HCT116 (cell line): ENCODE measurements at regions not wholly inside any gene's neighbourhood (a gene's known extent, or its start where the extent isn't known, plus 50 kb on each side); places are given as distances from the start of the nearest gene placed in this dataset.

Source experiments
- ATAC-seq: fragments of 200-7000 bp; cut with Tn5 transposase; 2 replicates; pipeline ENCODE4 v1.9.1; 2020; ENCODE audit warnings: mild to moderate bottlenecking, moderate library complexity
- BruUV-seq: library from RNA; stranded (reverse); fragments of 400-500 nt; replicated peaks from 2 replicates; lab custom pipeline; 2021; lab: Mats Ljungman, UMichigan
- CTCF ChIA-PET: fragments of 300-600 bp; sonication (Branson Sonifier 250); formaldehyde crosslinking; loops from one replicate; lab custom pipeline; 2021; ENCODE audit warnings: antibody characterized with exemption; lab: Charles Lee
- POLR2A ChIA-PET: fragments of 300-600, 350-600 bp; sonication (Branson Sonifier 250); formaldehyde crosslinking; loops from one replicate; lab custom pipeline; 2021; ENCODE audit warnings: antibody characterized with exemption; lab: Charles Lee
- RAD21 ChIA-PET, 2 experiments: fragments of 300-600 bp; sonication (Branson Sonifier 250); formaldehyde crosslinking; loops; one replicate each; lab custom pipeline; 2023; ENCODE audit warnings: low total read pairs in 2 of 2; ENCODE audit not compliant: uncharacterized antibody in 2 of 2, unreplicated experiment in 2 of 2, low non-redundant PET in 1 of 2; lab: Charles Lee
- DNase-seq: peaks from one replicate; pipeline ENCODE4 v3.0.0-alpha.2; 2010; ENCODE audit warnings: low read depth, low spot score
- H2AFZ ChIP-seq: fragments of 200-600 bp; shearing (Covaris generic), sonication (generic); 2 replicates; pipeline ENCODE4 v1.6.1; 2017; ENCODE audit warnings: low read depth, mixed run types, mixed read lengths, antibody characterized with exemption, low read length; ENCODE audit not compliant: poor library complexity, severe bottlenecking
- H3K27ac ChIP-seq: 2 replicates; pipeline ENCODE4 v1.5.1; 2012; ENCODE audit warnings: low read depth, low read length
- H3K27me3 ChIP-seq: fragments of 200-600 bp; sonication (generic); 2 replicates; pipeline ENCODE4 v1.6.1; 2016; ENCODE audit warnings: mixed run types, low read length, mixed read lengths; ENCODE audit not compliant: insufficient read depth
- H3K36me3 ChIP-seq, 2 experiments: fragments of 200-500 bp in 1 of 2; fragments of 200-600 bp in 1 of 2; sonication (Bioruptor generic) in 1 of 2; sonication (generic) in 1 of 2; 2 replicates each; pipeline versions ENCODE4 v1.5.1 to v1.6.1; 2014 to 2016; ENCODE audit warnings: low read length in 2 of 2, inconsistent platforms in 1 of 2, mixed read lengths in 1 of 2, mixed run types in 1 of 2; ENCODE audit not compliant: insufficient read depth in 2 of 2, control insufficient read depth in 1 of 2
- H3K4me1 ChIP-seq, 2 experiments: fragments of 200-600 bp in 1 of 2; sonication (generic) in 1 of 2; 2 replicates each; pipeline versions ENCODE4 v1.5.1 to v1.6.1; 2012 to 2017; ENCODE audit warnings: low read length in 2 of 2, inconsistent platforms in 1 of 2, mild to moderate bottlenecking in 1 of 2, mixed read lengths in 1 of 2, mixed run types in 1 of 2, moderate library complexity in 1 of 2; ENCODE audit not compliant: insufficient read depth in 2 of 2, control insufficient read depth in 1 of 2
- H3K4me2 ChIP-seq: fragments of 200-600 bp; sonication (generic); 2 replicates; pipeline ENCODE4 v1.6.1; 2017; ENCODE audit warnings: mixed run types, low read length, mixed read lengths
- H3K4me3 ChIP-seq, 2 experiments: fragments of 200-600 bp in 1 of 2; sonication (generic) in 1 of 2; replicated peaks in 1 of 2; 2 replicates each; pipeline ENCODE4 v1.5.1; 2011 to 2016; ENCODE audit warnings: low read length in 2 of 2, control low read depth in 1 of 2, low read depth in 1 of 2, mild to moderate bottlenecking in 1 of 2, mixed read lengths in 1 of 2, mixed run types in 1 of 2
- H3K79me2 ChIP-seq: fragments of 200-600 bp; sonication (generic); 2 replicates; pipeline ENCODE4 v1.6.1; 2017; ENCODE audit warnings: mild to moderate bottlenecking, mixed run types, low read length, moderate library complexity, mixed read lengths; ENCODE audit not compliant: insufficient read depth
- H3K9ac ChIP-seq: fragments of 200-600 bp; sonication (generic); 2 replicates; pipeline ENCODE4 v1.6.1; 2016; ENCODE audit warnings: low read length, mixed read lengths
- H3K9me2 ChIP-seq: fragments of 200-600 bp; sonication (generic), shearing (Covaris generic); 2 replicates; pipeline ENCODE4 v1.6.1; 2017; ENCODE audit warnings: mixed run types, mild to moderate bottlenecking, moderate library complexity; ENCODE audit not compliant: insufficient read depth
- H3K9me3 ChIP-seq, 2 experiments: fragments of 200-500 bp in 1 of 2; fragments of 200-600 bp in 1 of 2; sonication (Bioruptor generic) in 1 of 2; sonication (generic) in 1 of 2; 2 replicates each; pipeline ENCODE4 v1.6.1; 2014 to 2017; ENCODE audit warnings: low read length in 2 of 2, mixed read lengths in 2 of 2, inconsistent platforms in 1 of 2, low read depth in 1 of 2, mild to moderate bottlenecking in 1 of 2, mixed run types in 1 of 2, moderate library complexity in 1 of 2; ENCODE audit not compliant: control insufficient read depth in 1 of 2, insufficient read depth in 1 of 2
- H4K20me1 ChIP-seq: fragments of 200-600 bp; sonication (generic), shearing (Covaris generic); 2 replicates; pipeline ENCODE4 v1.6.1; 2017; ENCODE audit warnings: mixed run types, mild to moderate bottlenecking, moderate library complexity; ENCODE audit not compliant: insufficient read depth
- CEBPB ChIP-seq: IDR thresholded peaks from 2 replicates; pipeline ENCODE4 v1.6.1; 2012; ENCODE audit warnings: low read depth
- EGR1 ChIP-seq: IDR thresholded peaks from 2 replicates; pipeline ENCODE4 v1.6.1; 2012; ENCODE audit warnings: low read depth
- ELF1 ChIP-seq: IDR thresholded peaks from 2 replicates; pipeline ENCODE4 v1.6.1; 2012; ENCODE audit warnings: low read depth, borderline replicate concordance
- EZH2 ChIP-seq: fragments of 200-600 bp; sonication (generic); IDR thresholded peaks from 2 replicates; pipeline ENCODE4 v1.6.1; 2017; ENCODE audit warnings: antibody characterized with exemption, mixed run types
- EZH2phosphoT487 ChIP-seq: fragments of 200-600 bp; IDR thresholded peaks from 2 replicates; pipeline ENCODE4 v1.6.1; 2018; ENCODE audit warnings: antibody characterized with exemption, borderline replicate concordance
- JUND ChIP-seq: IDR thresholded peaks from 2 replicates; pipeline ENCODE4 v1.6.1; 2012
- POLR2A ChIP-seq: IDR thresholded peaks from 2 replicates; pipeline ENCODE4 v1.7.0; 2011; ENCODE audit warnings: borderline replicate concordance; ENCODE audit not compliant: insufficient read depth, insufficient read length; ENCODE audit errors: extremely low read depth
- RAD21 ChIP-seq: IDR thresholded peaks from 2 replicates; pipeline ENCODE4 v1.6.1; 2012; ENCODE audit warnings: low read depth, mild to moderate bottlenecking
- SIN3A ChIP-seq: IDR thresholded peaks from 2 replicates; pipeline ENCODE4 v1.6.1; 2012; ENCODE audit warnings: low read depth
- SP1 ChIP-seq: IDR thresholded peaks from 2 replicates; pipeline ENCODE4 v1.6.1; 2012; ENCODE audit warnings: low read depth
- SRF ChIP-seq: IDR thresholded peaks from 2 replicates; pipeline ENCODE4 v1.6.1; 2012; ENCODE audit warnings: low read depth
- TCF7L2 ChIP-seq: IDR thresholded peaks from 2 replicates; pipeline ENCODE4 v1.7.0; 2011; ENCODE audit warnings: borderline replicate concordance, inconsistent platforms; ENCODE audit not compliant: insufficient read depth, insufficient read length; ENCODE audit errors: extremely low read depth
- YY1 ChIP-seq: IDR thresholded peaks from 2 replicates; pipeline ENCODE4 v1.6.1; 2011; ENCODE audit warnings: low read length, low read depth, moderate library complexity, mild to moderate bottlenecking; ENCODE audit not compliant: insufficient replicate concordance; ENCODE audit errors: extremely low read depth
- ZFX ChIP-seq: fragments of 450-650 bp; IDR thresholded peaks from 2 replicates; pipeline ENCODE4 v1.6.1; 2017
- ZNF274 ChIP-seq: fragments of 200-500 bp; sonication (Bioruptor generic); IDR thresholded peaks from 2 replicates; pipeline ENCODE4 v1.6.1; 2014; ENCODE audit warnings: mild to moderate bottlenecking, low read depth, low read length, inconsistent platforms
- intact Hi-C: fragments of 100-400 bp; cut with micrococcal nuclease; formaldehyde crosslinking; loops from 2 replicates; pipeline ENCODE4 v1.10.0; 2022
- TF ChIP-seq, protein P1 (sequence below): IDR thresholded peaks from 2 replicates; pipeline ENCODE4 v1.6.1; 2012; ENCODE audit warnings: low read depth
- TF ChIP-seq, protein P2 (sequence below): IDR thresholded peaks from 2 replicates; pipeline ENCODE4 v1.6.1; 2012
- TF ChIP-seq, protein P3 (sequence below): IDR thresholded peaks from 2 replicates; pipeline ENCODE4 v1.6.1; 2012
- TF ChIP-seq, protein P4 (sequence below), 3 experiments: fragments of 200-600 bp in 1 of 3; sonication (generic) in 1 of 3; IDR thresholded peaks in 2 of 3; conservative IDR thresholded peaks in 1 of 3; 2 replicates each; pipeline ENCODE4 v1.5.1; 2012 to 2017; ENCODE audit warnings: low read depth in 2 of 3, low read length in 2 of 3, antibody characterized with exemption in 1 of 3, borderline replicate concordance in 1 of 3, control low read depth in 1 of 3, mild to moderate bottlenecking in 1 of 3, mixed read lengths in 1 of 3, mixed run types in 1 of 3, moderate library complexity in 1 of 3; ENCODE audit not compliant: insufficient read depth in 1 of 3

DNA sequence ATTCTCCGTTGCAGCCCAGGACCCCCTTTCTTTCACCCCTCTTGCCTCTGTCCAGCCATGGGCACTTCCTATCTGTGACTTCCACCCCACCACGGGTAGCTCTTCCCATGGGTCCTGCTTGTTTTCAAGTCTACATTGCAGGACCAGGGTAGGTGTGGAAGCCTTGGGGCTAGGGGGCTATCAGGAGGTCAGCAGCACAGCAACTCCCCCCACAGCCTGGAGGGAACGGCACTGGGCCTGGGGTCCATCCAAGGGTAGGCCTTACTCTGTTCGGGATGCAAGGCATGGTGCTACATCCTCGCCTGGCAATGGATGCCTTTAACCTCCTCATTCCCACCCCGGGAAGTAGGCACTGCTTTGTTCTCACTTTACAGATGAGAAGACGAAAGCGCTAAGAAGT is 109.3 kb downstream of the IRX5 start:
- intact Hi-C loops, result no loop called here
- ChIA-PET CTCF (no interaction called here), RAD21 (no interaction called here), POLR2A (interaction anchor here (0.6 kb wide), 1 partner anchor 111 kb away, joined by 3 read pairs; no protein-coding TSS in a partner anchor)
- Histone ChIP-seq H3K4me2 (peak overlapping the region; percentile 44), H3K4me3 (no peak overlapping the region), H3K9me2 (no peaks in the 10 kb centered on the region), H3K4me1 (peaks cover 0 to 11% of the 10 kb centered on the region in 2 experiments; a peak in 2 of 4 replicates), H3K36me3 (no peaks in the 10 kb centered on the region), H3K9me3 (no peaks in the 10 kb centered on the region), H2AFZ (no peak overlapping the region), H3K27ac (no peak overlapping the region), H3K79me2 (no peaks in the 10 kb centered on the region), H4K20me1 (no peaks in the 10 kb centered on the region), H3K27me3 (no peaks in the 10 kb centered on the region), H3K9ac (no peak overlapping the region)
- DNase-seq, result no peak
- no peak for TF ChIP-seq EGR1
- no peak for TF ChIP-seq ZFX
- TF ChIP-seq ELF1, result no peak
- TF ChIP-seq SIN3A, result no peak
- TF ChIP-seq YY1, result no peak
- TF ChIP-seq, protein P1, sequence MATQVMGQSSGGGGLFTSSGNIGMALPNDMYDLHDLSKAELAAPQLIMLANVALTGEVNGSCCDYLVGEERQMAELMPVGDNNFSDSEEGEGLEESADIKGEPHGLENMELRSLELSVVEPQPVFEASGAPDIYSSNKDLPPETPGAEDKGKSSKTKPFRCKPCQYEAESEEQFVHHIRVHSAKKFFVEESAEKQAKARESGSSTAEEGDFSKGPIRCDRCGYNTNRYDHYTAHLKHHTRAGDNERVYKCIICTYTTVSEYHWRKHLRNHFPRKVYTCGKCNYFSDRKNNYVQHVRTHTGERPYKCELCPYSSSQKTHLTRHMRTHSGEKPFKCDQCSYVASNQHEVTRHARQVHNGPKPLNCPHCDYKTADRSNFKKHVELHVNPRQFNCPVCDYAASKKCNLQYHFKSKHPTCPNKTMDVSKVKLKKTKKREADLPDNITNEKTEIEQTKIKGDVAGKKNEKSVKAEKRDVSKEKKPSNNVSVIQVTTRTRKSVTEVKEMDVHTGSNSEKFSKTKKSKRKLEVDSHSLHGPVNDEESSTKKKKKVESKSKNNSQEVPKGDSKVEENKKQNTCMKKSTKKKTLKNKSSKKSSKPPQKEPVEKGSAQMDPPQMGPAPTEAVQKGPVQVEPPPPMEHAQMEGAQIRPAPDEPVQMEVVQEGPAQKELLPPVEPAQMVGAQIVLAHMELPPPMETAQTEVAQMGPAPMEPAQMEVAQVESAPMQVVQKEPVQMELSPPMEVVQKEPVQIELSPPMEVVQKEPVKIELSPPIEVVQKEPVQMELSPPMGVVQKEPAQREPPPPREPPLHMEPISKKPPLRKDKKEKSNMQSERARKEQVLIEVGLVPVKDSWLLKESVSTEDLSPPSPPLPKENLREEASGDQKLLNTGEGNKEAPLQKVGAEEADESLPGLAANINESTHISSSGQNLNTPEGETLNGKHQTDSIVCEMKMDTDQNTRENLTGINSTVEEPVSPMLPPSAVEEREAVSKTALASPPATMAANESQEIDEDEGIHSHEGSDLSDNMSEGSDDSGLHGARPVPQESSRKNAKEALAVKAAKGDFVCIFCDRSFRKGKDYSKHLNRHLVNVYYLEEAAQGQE, result no peak
- TF ChIP-seq SRF, result no peak
- TF ChIP-seq, protein P2, sequence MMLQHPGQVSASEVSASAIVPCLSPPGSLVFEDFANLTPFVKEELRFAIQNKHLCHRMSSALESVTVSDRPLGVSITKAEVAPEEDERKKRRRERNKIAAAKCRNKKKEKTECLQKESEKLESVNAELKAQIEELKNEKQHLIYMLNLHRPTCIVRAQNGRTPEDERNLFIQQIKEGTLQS, result no peak
- TF ChIP-seq EZH2phosphoT487, result no peak
- TF ChIP-seq POLR2A, result no peak
- TF ChIP-seq, protein P3, sequence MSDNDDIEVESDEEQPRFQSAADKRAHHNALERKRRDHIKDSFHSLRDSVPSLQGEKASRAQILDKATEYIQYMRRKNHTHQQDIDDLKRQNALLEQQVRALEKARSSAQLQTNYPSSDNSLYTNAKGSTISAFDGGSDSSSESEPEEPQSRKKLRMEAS, result no peak
- TF ChIP-seq, protein P4, sequence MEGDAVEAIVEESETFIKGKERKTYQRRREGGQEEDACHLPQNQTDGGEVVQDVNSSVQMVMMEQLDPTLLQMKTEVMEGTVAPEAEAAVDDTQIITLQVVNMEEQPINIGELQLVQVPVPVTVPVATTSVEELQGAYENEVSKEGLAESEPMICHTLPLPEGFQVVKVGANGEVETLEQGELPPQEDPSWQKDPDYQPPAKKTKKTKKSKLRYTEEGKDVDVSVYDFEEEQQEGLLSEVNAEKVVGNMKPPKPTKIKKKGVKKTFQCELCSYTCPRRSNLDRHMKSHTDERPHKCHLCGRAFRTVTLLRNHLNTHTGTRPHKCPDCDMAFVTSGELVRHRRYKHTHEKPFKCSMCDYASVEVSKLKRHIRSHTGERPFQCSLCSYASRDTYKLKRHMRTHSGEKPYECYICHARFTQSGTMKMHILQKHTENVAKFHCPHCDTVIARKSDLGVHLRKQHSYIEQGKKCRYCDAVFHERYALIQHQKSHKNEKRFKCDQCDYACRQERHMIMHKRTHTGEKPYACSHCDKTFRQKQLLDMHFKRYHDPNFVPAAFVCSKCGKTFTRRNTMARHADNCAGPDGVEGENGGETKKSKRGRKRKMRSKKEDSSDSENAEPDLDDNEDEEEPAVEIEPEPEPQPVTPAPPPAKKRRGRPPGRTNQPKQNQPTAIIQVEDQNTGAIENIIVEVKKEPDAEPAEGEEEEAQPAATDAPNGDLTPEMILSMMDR (IDR thresholded peaks at IDR 0.05 in 2 of 3, conservative IDR thresholded peaks at IDR 0.05 in 1 of 3; ENCODE audit: borderline replicate concordance in 1 of 3, insufficient read depth in 1 of 3, low read depth in 2 of 3, low read length in 2 of 3), result no peak
- TF ChIP-seq TCF7L2, result no peak
- no peak for TF ChIP-seq CEBPB
- TF ChIP-seq EZH2, result no peak
- TF ChIP-seq RAD21, result no peak
- TF ChIP-seq SP1, result no peak
- no peak for TF ChIP-seq ZNF274
- no peak for TF ChIP-seq JUND
- no peak for ATAC-seq
- no TSS peak for BruUV-seq
